ENCODE measurements at regions not wholly inside any gene's neighbourhood (a gene's known extent, or its start where the extent isn't known, plus 50 kb on each side); places are given as distances from the start of the nearest gene placed in this dataset.
"Not testable (repeated sequence)": the region's sequence is repeated elsewhere in the genome, so short reads cannot be mapped to it uniquely, and the experiment has no call there.

GRCh38 chr11:127816962-127817361 lies 770.4 kb downstream of the ETS1 start:
- Mint-ChIP-seq H3K4me3 (no peak overlapping the region), H3K27me3 (no peaks in the 10 kb centered on the region), H3K9me3 (no peaks in the 10 kb centered on the region), H3K27ac (no peak overlapping the region), H3K4me1 (no peaks in the 10 kb centered on the region), H3K36me3 (no peaks in the 10 kb centered on the region)
- no peak for ATAC-seq

GRCh38 chr11:127815331-127815730 lies 772.0 kb downstream of the ETS1 start:
- ATAC-seq, result no peak
- Mint-ChIP-seq H3K4me1 (no peaks in the 10 kb centered on the region), H3K36me3 (no peaks in the 10 kb centered on the region), H3K27me3 (no peaks in the 10 kb centered on the region), H3K27ac (no peak overlapping the region), H3K4me3 (no peak overlapping the region), H3K9me3 (peaks cover 4% of the 10 kb centered on the region)

DNA sequence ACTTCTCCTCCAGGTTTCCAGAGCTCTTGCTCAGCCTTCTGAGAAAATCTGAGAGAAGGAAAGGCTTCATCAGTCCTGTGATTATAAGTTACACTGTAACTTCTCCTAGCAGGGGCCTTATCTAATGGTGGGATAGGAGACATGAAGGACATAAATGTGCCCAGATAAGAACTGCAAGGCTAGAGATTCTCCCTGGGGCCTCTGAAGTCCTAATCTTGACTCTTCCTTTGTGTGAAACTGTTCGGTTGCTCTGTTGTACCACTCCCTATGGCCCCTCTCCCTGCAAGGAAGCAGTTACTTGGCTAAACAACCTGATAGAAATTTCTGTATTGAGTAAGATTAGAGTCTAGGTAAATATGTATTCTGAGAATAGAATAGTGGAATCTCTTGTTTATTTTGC lies 780.9 kb downstream of the ETS1 start:
- Mint-ChIP-seq H3K27ac (no peak overlapping the region), H3K27me3 (peaks cover 6% of the 10 kb centered on the region), H3K4me3 (no peak overlapping the region), H3K9me3 (peaks cover 4% of the 10 kb centered on the region), H3K36me3 (no peaks in the 10 kb centered on the region), H3K4me1 (no peaks in the 10 kb centered on the region)
- no peak for ATAC-seq

- Mint-ChIP-seq H3K27me3 (peaks cover 6% of the 10 kb centered on the region), H3K27ac (no peak overlapping the region), H3K4me3 (no peak overlapping the region), H3K9me3 (peaks cover 3% of the 10 kb centered on the region), H3K4me1 (no peaks in the 10 kb centered on the region), H3K36me3 (no peaks in the 10 kb centered on the region)
- ATAC-seq, result no peak
These were observed 781.6 kb downstream of the ETS1 start for GRCh38 chr11:127805771-127806170.

- Mint-ChIP-seq H3K9me3 (no peaks in the 10 kb centered on the region), H3K27me3 (peaks cover 6% of the 10 kb centered on the region), H3K4me1 (no peaks in the 10 kb centered on the region), H3K27ac (no peak overlapping the region), H3K4me3 (no peak overlapping the region), H3K36me3 (no peaks in the 10 kb centered on the region)
- no peak for ATAC-seq
These were observed 782.5 kb downstream of the ETS1 start for GRCh38 chr11:127804747-127805400.

GRCh38 chr11:127803755-127804154 lies 783.6 kb downstream of the ETS1 start:
- ATAC-seq, result no peak
- H3K9me3 Mint-ChIP-seq, result peaks cover 3% of the 10 kb centered on the region
- H3K27ac Mint-ChIP-seq, result no peak overlapping the region
- no peak overlapping the region for H3K4me3 Mint-ChIP-seq
- H3K27me3 Mint-ChIP-seq, result peaks cover 6% of the 10 kb centered on the region
- H3K4me1 Mint-ChIP-seq, result no peaks in the 10 kb centered on the region
- no peaks in the 10 kb centered on the region for H3K36me3 Mint-ChIP-seq

DNA sequence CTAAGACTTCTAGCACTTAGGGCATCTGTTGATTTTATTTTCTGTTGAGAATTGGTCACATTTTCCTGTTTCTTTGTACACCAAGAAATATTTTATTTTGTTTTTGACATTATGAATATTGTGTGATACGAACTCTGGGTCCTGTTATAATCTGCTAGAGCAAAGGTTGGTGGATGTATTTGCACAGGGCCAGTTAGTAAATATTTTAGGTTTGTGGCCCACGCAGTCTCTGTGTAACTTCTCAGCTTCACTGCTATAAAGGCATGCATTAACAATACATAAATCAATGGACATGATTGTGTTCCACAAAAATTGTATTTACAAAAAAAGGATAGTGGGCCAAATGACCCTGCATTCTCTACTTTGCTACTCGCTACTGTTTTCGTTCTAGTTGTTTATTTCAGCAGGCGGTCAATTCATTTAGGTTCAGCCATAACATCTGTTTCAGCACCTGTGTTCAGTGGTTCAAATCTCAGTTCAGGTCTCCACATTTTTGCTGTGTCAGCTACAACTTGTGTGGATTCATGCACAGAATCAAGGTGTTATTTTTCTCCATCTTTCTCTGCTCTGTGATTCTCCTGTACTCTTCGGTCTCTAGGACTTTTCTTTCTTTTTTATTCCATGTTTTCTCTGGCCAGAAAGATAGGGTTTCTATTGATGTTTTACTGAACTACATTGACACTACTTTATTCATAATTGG lies 786.2 kb downstream of the ETS1 start:
- H3K27me3 Mint-ChIP-seq, result no peaks in the 10 kb centered on the region
- ATAC-seq, result no peak
- H3K9me3 Mint-ChIP-seq, result peaks cover 8% of the 10 kb centered on the region
- H3K36me3 Mint-ChIP-seq, result no peaks in the 10 kb centered on the region
- H3K4me1 Mint-ChIP-seq, result no peaks in the 10 kb centered on the region
- H3K4me3 Mint-ChIP-seq, result no peak overlapping the region
- no peak overlapping the region for H3K27ac Mint-ChIP-seq

- no peak for ATAC-seq
These were observed 792.0 kb downstream of the ETS1 start for GRCh38 chr11:127795326-127795725.

GRCh38 chr11:127791844-127792243 lies 791.3 kb upstream of the KIRREL3 start:
- H3K27me3 Mint-ChIP-seq, result no peaks in the 10 kb centered on the region
- no peaks in the 10 kb centered on the region for H3K9me3 Mint-ChIP-seq
- no peak for ATAC-seq
- H3K27ac Mint-ChIP-seq, result no peak overlapping the region
- no peak overlapping the region for H3K4me3 Mint-ChIP-seq
- no peaks in the 10 kb centered on the region for H3K4me1 Mint-ChIP-seq
- no peaks in the 10 kb centered on the region for H3K36me3 Mint-ChIP-seq

More at GRCh38 chr11:127795326-127795725, 792.0 kb downstream of the ETS1 start:
- peaks cover 8% of the 10 kb centered on the region for H3K9me3 Mint-ChIP-seq
- no peak overlapping the region for H3K4me3 Mint-ChIP-seq
- H3K27ac Mint-ChIP-seq, result no peak overlapping the region
- H3K27me3 Mint-ChIP-seq, result no peaks in the 10 kb centered on the region
- H3K4me1 Mint-ChIP-seq, result no peaks in the 10 kb centered on the region
- H3K36me3 Mint-ChIP-seq, result no peaks in the 10 kb centered on the region

GRCh38 chr11:127790592-127790991 lies 790.0 kb upstream of the KIRREL3 start:
- H3K4me1 Mint-ChIP-seq, result no peaks in the 10 kb centered on the region
- H3K36me3 Mint-ChIP-seq, result no peaks in the 10 kb centered on the region
- H3K9me3 Mint-ChIP-seq, result no peaks in the 10 kb centered on the region
- H3K4me3 Mint-ChIP-seq, result no peak overlapping the region
- H3K27me3 Mint-ChIP-seq, result no peaks in the 10 kb centered on the region
- no peak overlapping the region for H3K27ac Mint-ChIP-seq
- no peak for ATAC-seq

GRCh38 chr11:127789927-127790326 lies 789.4 kb upstream of the KIRREL3 start:
- H3K27ac Mint-ChIP-seq, result no peak overlapping the region
- H3K4me1 Mint-ChIP-seq, result no peaks in the 10 kb centered on the region
- no peak for ATAC-seq
- H3K9me3 Mint-ChIP-seq, result no peaks in the 10 kb centered on the region
- no peak overlapping the region for H3K4me3 Mint-ChIP-seq
- no peaks in the 10 kb centered on the region for H3K27me3 Mint-ChIP-seq
- H3K36me3 Mint-ChIP-seq, result no peaks in the 10 kb centered on the region

- H3K27me3 Mint-ChIP-seq, H3K4me3 Mint-ChIP-seq, H3K4me1 Mint-ChIP-seq, H3K9me3 Mint-ChIP-seq, H3K27ac Mint-ChIP-seq, ATAC-seq, H3K36me3 Mint-ChIP-seq: not testable (repeated sequence)
These were observed 772.4 kb upstream of the KIRREL3 start for GRCh38 chr11:127772938-127773337.

- ATAC-seq, H3K36me3 Mint-ChIP-seq, H3K27me3 Mint-ChIP-seq, H3K27ac Mint-ChIP-seq, H3K9me3 Mint-ChIP-seq, H3K4me1 Mint-ChIP-seq, H3K4me3 Mint-ChIP-seq: not testable (repeated sequence)
These were observed 768.4 kb upstream of the KIRREL3 start for GRCh38 chr11:127768931-127769330.

GRCh38 chr11:127766734-127767133 lies 766.2 kb upstream of the KIRREL3 start:
- no peak for ATAC-seq
- no peak overlapping the region for H3K27ac Mint-ChIP-seq
- H3K36me3 Mint-ChIP-seq, result no peaks in the 10 kb centered on the region
- H3K4me3 Mint-ChIP-seq, result no peak overlapping the region
- H3K4me1 Mint-ChIP-seq, result no peaks in the 10 kb centered on the region
- H3K27me3 Mint-ChIP-seq, result no peaks in the 10 kb centered on the region
- no peaks in the 10 kb centered on the region for H3K9me3 Mint-ChIP-seq

GRCh38 chr11:127738771-127739286 lies 738.3 kb upstream of the KIRREL3 start:
- H3K27ac Mint-ChIP-seq, result no peak overlapping the region
- H3K27me3 Mint-ChIP-seq, result no peaks in the 10 kb centered on the region
- no peaks in the 10 kb centered on the region for H3K36me3 Mint-ChIP-seq

DNA sequence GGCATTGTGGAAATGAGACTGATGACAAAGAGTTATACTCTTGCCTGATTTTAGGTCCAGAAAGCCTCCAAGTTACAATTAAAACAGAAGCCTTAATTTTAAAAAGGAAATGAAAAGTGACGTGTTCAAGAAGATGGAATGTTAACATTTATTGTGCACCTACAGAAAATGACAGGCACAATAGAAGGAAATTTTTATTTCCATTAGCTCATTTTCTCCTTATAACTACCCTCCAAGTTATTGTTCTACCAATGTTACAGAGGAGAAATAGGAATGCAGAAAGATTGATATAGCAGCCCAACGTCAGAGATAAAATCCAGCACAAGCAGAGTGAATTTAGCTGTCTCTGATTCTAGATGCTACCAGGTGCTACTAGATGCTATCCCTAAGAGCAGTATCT lies 736.9 kb upstream of the KIRREL3 start:
- Mint-ChIP-seq H3K9me3 (peaks cover 3% of the 10 kb centered on the region), H3K4me1 (no peaks in the 10 kb centered on the region), H3K36me3 (no peaks in the 10 kb centered on the region), H3K27ac (no peak overlapping the region), H3K27me3 (no peaks in the 10 kb centered on the region), H3K4me3 (no peak overlapping the region)
- ATAC-seq, result no peak

More at GRCh38 chr11:127738771-127739286, 738.3 kb upstream of the KIRREL3 start:
- H3K9me3 Mint-ChIP-seq, result peaks cover 3% of the 10 kb centered on the region
- no peak for ATAC-seq
- H3K4me3 Mint-ChIP-seq, result no peak overlapping the region
- no peaks in the 10 kb centered on the region for H3K4me1 Mint-ChIP-seq
